ENCODE measurements at regions not wholly inside any gene's neighbourhood (a gene's known extent, or its start where the extent isn't known, plus 50 kb on each side); places are given as distances from the start of the nearest gene placed in this dataset.

- DNase-seq (ENCODE audit: low read depth), result no peak
- TF ChIP-seq, protein P1, sequence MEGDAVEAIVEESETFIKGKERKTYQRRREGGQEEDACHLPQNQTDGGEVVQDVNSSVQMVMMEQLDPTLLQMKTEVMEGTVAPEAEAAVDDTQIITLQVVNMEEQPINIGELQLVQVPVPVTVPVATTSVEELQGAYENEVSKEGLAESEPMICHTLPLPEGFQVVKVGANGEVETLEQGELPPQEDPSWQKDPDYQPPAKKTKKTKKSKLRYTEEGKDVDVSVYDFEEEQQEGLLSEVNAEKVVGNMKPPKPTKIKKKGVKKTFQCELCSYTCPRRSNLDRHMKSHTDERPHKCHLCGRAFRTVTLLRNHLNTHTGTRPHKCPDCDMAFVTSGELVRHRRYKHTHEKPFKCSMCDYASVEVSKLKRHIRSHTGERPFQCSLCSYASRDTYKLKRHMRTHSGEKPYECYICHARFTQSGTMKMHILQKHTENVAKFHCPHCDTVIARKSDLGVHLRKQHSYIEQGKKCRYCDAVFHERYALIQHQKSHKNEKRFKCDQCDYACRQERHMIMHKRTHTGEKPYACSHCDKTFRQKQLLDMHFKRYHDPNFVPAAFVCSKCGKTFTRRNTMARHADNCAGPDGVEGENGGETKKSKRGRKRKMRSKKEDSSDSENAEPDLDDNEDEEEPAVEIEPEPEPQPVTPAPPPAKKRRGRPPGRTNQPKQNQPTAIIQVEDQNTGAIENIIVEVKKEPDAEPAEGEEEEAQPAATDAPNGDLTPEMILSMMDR (IDR thresholded peaks at IDR 0.05; ENCODE audit: insufficient read depth, low read length, poor library complexity, severe bottlenecking), result no peak
- no peaks in the 10 kb centered on the region for H3K36me3 ChIP-seq (ENCODE audit: control insufficient read depth, insufficient read depth, low read length)
Observed at GRCh38 chr7:68678196-68678595, 920.1 kb upstream of the AUTS2 start.

GRCh38 chr7:68679459-68680234 lies 918.6 kb upstream of the AUTS2 start:
- no peak for DNase-seq (ENCODE audit: low read depth)
- Histone ChIP-seq H3K36me3 (ENCODE audit: control insufficient read depth, insufficient read depth, low read length) (no peaks in the 10 kb centered on the region), H3K4me3 (ENCODE audit: low read depth, low read length) (no peak overlapping the region), H3K27me3 (ENCODE audit: control insufficient read depth, insufficient read depth, low read length) (no peaks in the 10 kb centered on the region)
- TF ChIP-seq, protein P1 (IDR thresholded peaks at IDR 0.05; ENCODE audit: insufficient read depth, low read length, poor library complexity, severe bottlenecking), result no peak

More at GRCh38 chr7:68678196-68678595, 920.1 kb upstream of the AUTS2 start:
- Histone ChIP-seq H3K27me3 (ENCODE audit: control insufficient read depth, insufficient read depth, low read length) (no peaks in the 10 kb centered on the region), H3K4me3 (ENCODE audit: low read depth, low read length) (no peak overlapping the region)

GRCh38 chr7:68680235-68680872 lies 917.9 kb upstream of the AUTS2 start:
- no peaks in the 10 kb centered on the region for H3K36me3 ChIP-seq (ENCODE audit: control insufficient read depth, insufficient read depth, low read length)
- no peak overlapping the region for H3K4me3 ChIP-seq (ENCODE audit: low read depth, low read length)
- TF ChIP-seq, protein P1 (IDR thresholded peaks at IDR 0.05; ENCODE audit: insufficient read depth, low read length, poor library complexity, severe bottlenecking), result no peak
- DNase-seq (ENCODE audit: low read depth), result no peak
- no peaks in the 10 kb centered on the region for H3K27me3 ChIP-seq (ENCODE audit: control insufficient read depth, insufficient read depth, low read length)

DNA sequence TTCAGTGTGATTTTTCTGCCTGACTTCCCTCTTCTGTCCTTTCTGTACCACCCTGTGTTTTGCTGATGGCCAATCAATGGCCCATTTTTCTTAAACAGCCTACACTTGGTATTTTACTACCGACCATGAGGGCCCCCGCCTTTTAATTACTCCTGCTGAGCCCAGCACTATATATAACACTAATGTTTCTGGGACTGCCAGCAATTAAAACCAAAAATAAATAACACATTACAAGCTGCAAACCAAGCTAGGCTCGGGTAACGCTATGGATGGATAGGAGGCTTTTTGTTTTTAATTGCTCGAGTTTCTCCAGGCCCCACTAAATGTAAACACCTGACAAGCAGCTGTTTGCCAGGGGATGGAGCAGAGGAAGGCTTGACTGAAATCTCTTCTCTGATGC lies 915.4 kb upstream of the AUTS2 start:
- no peak for DNase-seq (ENCODE audit: low read depth)
- Histone ChIP-seq H3K4me3 (ENCODE audit: low read depth, low read length) (no peak overlapping the region), H3K27me3 (ENCODE audit: control insufficient read depth, insufficient read depth, low read length) (no peaks in the 10 kb centered on the region), H3K36me3 (ENCODE audit: control insufficient read depth, insufficient read depth, low read length) (no peaks in the 10 kb centered on the region)
- TF ChIP-seq, protein P1 (IDR thresholded peaks at IDR 0.05; ENCODE audit: insufficient read depth, low read length, poor library complexity, severe bottlenecking), result no peak

DNA sequence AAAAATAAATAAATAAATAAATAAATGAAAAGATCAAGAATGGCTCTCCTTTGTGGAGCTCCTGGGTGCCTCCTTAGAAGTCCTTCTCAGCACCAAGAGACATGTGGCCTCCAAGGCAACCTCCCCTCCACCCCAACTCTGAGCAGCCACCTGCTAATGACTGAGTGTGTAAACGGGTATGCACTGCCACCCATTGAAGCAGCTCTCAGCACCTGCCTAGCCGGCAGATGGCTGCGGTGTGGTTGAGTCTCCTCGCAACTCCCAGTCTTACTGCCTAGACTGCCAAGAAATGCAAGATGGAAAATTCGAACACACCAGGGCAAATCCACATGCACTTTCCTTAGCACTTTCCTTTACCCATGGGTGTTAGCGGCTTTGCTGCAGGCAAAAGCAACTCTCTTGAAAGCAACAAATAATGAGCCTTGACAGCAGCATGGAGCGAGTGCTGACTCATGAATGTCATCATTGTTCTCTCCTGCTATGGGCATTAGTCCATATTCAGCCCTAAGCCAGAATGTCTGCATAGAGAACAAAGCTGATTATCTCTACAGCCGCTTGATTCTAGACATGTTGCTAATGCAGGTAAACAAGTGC lies 913.9 kb upstream of the AUTS2 start:
- Histone ChIP-seq H3K27me3 (ENCODE audit: control insufficient read depth, insufficient read depth, low read length) (no peaks in the 10 kb centered on the region), H3K4me3 (ENCODE audit: low read depth, low read length) (no peak overlapping the region), H3K36me3 (ENCODE audit: control insufficient read depth, insufficient read depth, low read length) (no peaks in the 10 kb centered on the region)
- no peak for DNase-seq (ENCODE audit: low read depth)
- TF ChIP-seq, protein P1 (IDR thresholded peaks at IDR 0.05; ENCODE audit: insufficient read depth, low read length, poor library complexity, severe bottlenecking), result no peak
